ENCODE measurements at regions not wholly inside any gene's neighbourhood (a gene's known extent, or its start where the extent isn't known, plus 50 kb on each side); places are given as distances from the start of the nearest gene placed in this dataset.

- no peak for TF ChIP-seq POLR2A (IDR thresholded peaks at IDR 0.05)
- TF ChIP-seq CTCF (IDR thresholded peaks at IDR 0.05 in 8 of 11, conservative IDR thresholded peaks at IDR 0.05 in 3 of 11), result no peak
- no peak for TF ChIP-seq POLR2AphosphoS5 (IDR thresholded peaks at IDR 0.05)
Measured at GRCh38 chr10:94125856-94126255, 132.1 kb downstream of the PLCE1 start.
